Spleen (tissue), 11 donors: ENCODE measurements at regions not wholly inside any gene's neighbourhood (a gene's known extent, or its start where the extent isn't known, plus 50 kb on each side); places are given as distances from the start of the nearest gene placed in this dataset.

Experiments used
- DNase-seq: peaks from one replicate; pipeline ENCODE4 v3.0.0-alpha.2; 2020
- H3K27ac ChIP-seq, 8 donors: fragments of 200-600 bp; sonication (generic) in 7 of 8; 1 replicate in 4 of 8; 2 replicates in 4 of 8; pipeline versions ENCODE4 v1.5.0 to v1.8.0; 2016 to 2021; ENCODE audit warnings: inconsistent platforms in 4 of 8, mild to moderate bottlenecking in 4 of 8, moderate library complexity in 1 of 8
- H3K27me3 ChIP-seq, 7 donors: fragments of 200-600 bp; sonication (generic) in 6 of 7; replicated peaks in 1 of 7; 1 replicate in 4 of 7; 2 replicates in 3 of 7; pipeline versions ENCODE4 v1.5.0 to v1.8.0; 2016 to 2021; ENCODE audit warnings: inconsistent platforms in 3 of 7, mild to moderate bottlenecking in 1 of 7
- H3K36me3 ChIP-seq, 6 donors: fragments of 200-600 bp; sonication (generic) in 5 of 6; 1 replicate in 4 of 6; 2 replicates in 2 of 6; pipeline versions ENCODE4 v1.5.0 to v1.8.0; 2016 to 2021; ENCODE audit warnings: inconsistent platforms in 2 of 6
- H3K4me1 ChIP-seq, 6 donors: fragments of 200-600 bp; sonication (generic) in 5 of 6; 1 replicate in 3 of 6; 2 replicates in 3 of 6; pipeline versions ENCODE4 v1.5.0 to v1.8.0; 2016 to 2021; ENCODE audit warnings: inconsistent platforms in 3 of 6
- H3K4me3 ChIP-seq, 8 donors: fragments of 200-600 bp; sonication (generic) in 7 of 8; 1 replicate in 4 of 8; 2 replicates in 4 of 8; pipeline versions ENCODE4 v1.5.0 to v1.8.0; 2016 to 2021; ENCODE audit warnings: inconsistent platforms in 4 of 8, mild to moderate bottlenecking in 4 of 8, moderate library complexity in 2 of 8
- H3K9me3 ChIP-seq, 8 donors: fragments of 200-600 bp; sonication (generic) in 7 of 8; 1 replicate in 4 of 8; 2 replicates in 4 of 8; pipeline versions ENCODE4 v1.5.0 to v1.8.0; 2016 to 2021; ENCODE audit warnings: inconsistent platforms in 4 of 8
- CTCF ChIP-seq, 11 experiments: fragments of 200-600 bp in 7 of 11; fragments of 450-650 bp in 4 of 11; sonication (generic) in 4 of 11; IDR thresholded peaks in 8 of 11; conservative IDR thresholded peaks in 3 of 11; 1 replicate in 7 of 11; 2 replicates in 4 of 11; pipeline versions ENCODE4 v1.4.0 to v1.8.0; 2016 to 2021; ENCODE audit warnings: antibody characterized with exemption in 11 of 11, inconsistent platforms in 4 of 11, mild to moderate bottlenecking in 1 of 11
- POLR2A ChIP-seq, 3 donors: fragments of 450-650 bp; IDR thresholded peaks; one replicate each; pipeline ENCODE4 v1.5.1; 2017; ENCODE audit warnings: antibody characterized with exemption in 3 of 3, mild to moderate bottlenecking in 1 of 3
- POLR2AphosphoS5 ChIP-seq, 3 donors: sonication (generic); formaldehyde crosslinking; IDR thresholded peaks; one replicate each; pipeline ENCODE4 v1.5.1; 2017; ENCODE audit warnings: antibody characterized with exemption in 3 of 3
- WGBS, 5 donors: extraction: QIAGEN DNeasy Blood & Tissue Kit in 3 of 5; methylation state at CpG; one replicate each; pipeline versions ENCODE4 v1.1.5 to v1.1.7; 2013 to 2018; 5-methylcytosine and 5-hydroxymethylcytosine counted together
- intact Hi-C: fragments of 100-400 bp; cut with DNase I; formaldehyde crosslinking; loops from one replicate; pipeline ENCODE4 v1.15.0; 2023; ENCODE audit warnings: low total_unique reads
- donor health status: healthy with polysubstance abuse.
- donor health status: DM: no; HTN: no; CAD: no; lungs with moderate emphysema.
- donor health status: DM: no; HTN: no; CAD: no.
- donor health status: Bipolar disorder and iron deficiency.
- donor health status: healthy.
- donor health status: DM: no; HTN: no; CAD: no.
- donor health status: DM: yes; HTN: yes; CAD: no.

GRCh38 chr7:18231854-18232253 is 204.2 kb upstream of the PRPS1L1 start:
- H3K36me3 ChIP-seq = no peaks in the 10 kb centered on the region
- 88 to 93% (median 91%) methylated on average over 4 of the region's 4 CpGs for WGBS, 5 donors

GRCh38 chr7:18234519-18234918 is 206.9 kb upstream of the PRPS1L1 start:
- no peak overlapping the region for H3K27ac ChIP-seq
- WGBS, 5 donors = 91 to 97% (median 94%) methylated on average over 2 of the region's 2 CpGs
- TF ChIP-seq POLR2AphosphoS5 (IDR thresholded peaks at IDR 0.05) = no peak
- no peak for DNase-seq
- no peaks in the 10 kb centered on the region for H3K9me3 ChIP-seq
- H3K36me3 ChIP-seq = no peaks in the 10 kb centered on the region
- H3K27me3 ChIP-seq = no peaks in the 10 kb centered on the region
- H3K4me1 ChIP-seq = no peaks in the 10 kb centered on the region
- H3K4me3 ChIP-seq = no peak overlapping the region
- intact Hi-C loops = no loop called here

More at GRCh38 chr7:18231854-18232253, 204.2 kb upstream of the PRPS1L1 start:
- Histone ChIP-seq H3K4me1 (peaks cover 0 to 20% (median 9%) of the 10 kb centered on the region in 6 donors), H3K27me3 (no peaks in the 10 kb centered on the region), H3K27ac (no peak overlapping the region), H3K4me3 (no peak overlapping the region), H3K9me3 (no peaks in the 10 kb centered on the region)
- intact Hi-C loops = no loop called here
- no peak for DNase-seq
- TF ChIP-seq CTCF (IDR thresholded peaks at IDR 0.05 in 8 of 11, conservative IDR thresholded peaks at IDR 0.05 in 3 of 11) (no peak), POLR2A (IDR thresholded peaks at IDR 0.05) (no peak), POLR2AphosphoS5 (IDR thresholded peaks at IDR 0.05) (no peak)

GRCh38 chr7:18235819-18236218 is 208.2 kb upstream of the PRPS1L1 start:
- TF ChIP-seq CTCF (IDR thresholded peaks at IDR 0.05 in 8 of 11, conservative IDR thresholded peaks at IDR 0.05 in 3 of 11) = no peak
- TF ChIP-seq POLR2A (IDR thresholded peaks at IDR 0.05) = no peak
- no peak for TF ChIP-seq POLR2AphosphoS5 (IDR thresholded peaks at IDR 0.05)
- H3K4me1 ChIP-seq = no peaks in the 10 kb centered on the region
- intact Hi-C loops = no loop called here
- H3K4me3 ChIP-seq = no peak overlapping the region
- no peaks in the 10 kb centered on the region for H3K27me3 ChIP-seq
- no peak for DNase-seq
- H3K27ac ChIP-seq = no peak overlapping the region
- no peaks in the 10 kb centered on the region for H3K36me3 ChIP-seq
- 94 to 99% (median 98%) methylated on average over 2 of the region's 2 CpGs for WGBS, 5 donors
- H3K9me3 ChIP-seq = no peaks in the 10 kb centered on the region

GRCh38 chr7:18239212-18239611 is 211.6 kb upstream of the PRPS1L1 start:
- Histone ChIP-seq H3K4me3 (no peak overlapping the region), H3K4me1 (no peaks in the 10 kb centered on the region), H3K9me3 (peaks cover 0 to 3% (median 0%) of the 10 kb centered on the region in 8 donors), H3K36me3 (no peaks in the 10 kb centered on the region), H3K27me3 (no peaks in the 10 kb centered on the region), H3K27ac (no peak overlapping the region)
- intact Hi-C loops = no loop called here
- TF ChIP-seq POLR2AphosphoS5 (IDR thresholded peaks at IDR 0.05) (no peak), POLR2A (IDR thresholded peaks at IDR 0.05) (no peak), CTCF (IDR thresholded peaks at IDR 0.05 in 8 of 11, conservative IDR thresholded peaks at IDR 0.05 in 3 of 11) (no peak)
- 36 to 61% (median 47%) methylated on average over 3 of the region's 3 CpGs for WGBS, 5 donors
- no peak for DNase-seq
